CD4-positive, CD25-positive, alpha-beta regulatory T cell (primary cell): ENCODE measurements at regions not wholly inside any gene's neighbourhood (a gene's known extent, or its start where the extent isn't known, plus 50 kb on each side); places are given as distances from the start of the nearest gene placed in this dataset.

Experiments used
- ATAC-seq, 2 donors: fragments of 150-1000 bp; cut with Tn5 transposase; one replicate each; pipeline ENCODE4 v1.10.0; 2021; ENCODE audit warnings: low read depth in 2 of 2, moderate number of reproducible peaks in 2 of 2, moderate library complexity in 1 of 2
- DNase-seq, 3 donors: peaks; one replicate each; pipeline versions ENCODE4 v3.0.0 to v3.0.0-alpha.2; 2012 to 2022; ENCODE audit warnings: mixed read lengths in 1 of 3
- H3K27ac ChIP-seq: one replicate; pipeline ENCODE4 v1.7.0; 2013; ENCODE audit warnings: mild to moderate bottlenecking, low read length; ENCODE audit not compliant: insufficient read depth, poor library complexity, severe bottlenecking
- H3K27me3 ChIP-seq: one replicate; pipeline ENCODE4 v1.7.0; 2013; ENCODE audit warnings: low read length; ENCODE audit not compliant: control insufficient read depth, insufficient read depth
- H3K36me3 ChIP-seq: one replicate; pipeline ENCODE4 v1.7.0; 2013; ENCODE audit warnings: mild to moderate bottlenecking, low read length, moderate library complexity; ENCODE audit not compliant: control insufficient read depth, insufficient read depth
- H3K4me1 ChIP-seq: 2 replicates; pipeline ENCODE4 v1.7.0; 2013; ENCODE audit warnings: mild to moderate bottlenecking, low read length; ENCODE audit not compliant: insufficient read depth, control insufficient read depth, poor library complexity, severe bottlenecking
- H3K4me3 ChIP-seq: one replicate; pipeline ENCODE4 v1.7.0; 2013; ENCODE audit warnings: low read depth, mild to moderate bottlenecking, low read length, moderate library complexity
- H3K9me3 ChIP-seq, 2 experiments: 1 replicate in 1 of 2; 2 replicates in 1 of 2; pipeline ENCODE4 v1.7.0; 2013; ENCODE audit warnings: low read length in 2 of 2, mild to moderate bottlenecking in 1 of 2, moderate library complexity in 1 of 2; ENCODE audit not compliant: control insufficient read depth in 2 of 2
- H3K27ac Mint-ChIP-seq, 3 donors: one replicate each; pipeline ENCODE4 v1.8.0; 2020 to 2022; ENCODE audit warnings: mild to moderate bottlenecking in 3 of 3, mixed read lengths in 3 of 3, moderate library complexity in 2 of 3
- H3K27me3 Mint-ChIP-seq: one replicate; pipeline ENCODE4 v1.8.0; 2022; ENCODE audit warnings: mild to moderate bottlenecking, mixed read lengths
- H3K36me3 Mint-ChIP-seq: one replicate; pipeline ENCODE4 v1.8.0; 2020; ENCODE audit warnings: mixed read lengths
- H3K4me1 Mint-ChIP-seq, 4 donors: one replicate each; pipeline ENCODE4 v1.8.0; 2020 to 2022; ENCODE audit warnings: mixed read lengths in 4 of 4, mild to moderate bottlenecking in 1 of 4
- H3K4me3 Mint-ChIP-seq, 4 donors: one replicate each; pipeline ENCODE4 v1.8.0; 2020 to 2022; ENCODE audit warnings: mild to moderate bottlenecking in 4 of 4, mixed read lengths in 4 of 4, moderate library complexity in 3 of 4
- H3K9me3 Mint-ChIP-seq, 7 donors: one replicate each; pipeline ENCODE4 v1.8.0; 2020 to 2022; ENCODE audit warnings: mixed read lengths in 7 of 7, mild to moderate bottlenecking in 3 of 7, moderate library complexity in 2 of 7

DNA sequence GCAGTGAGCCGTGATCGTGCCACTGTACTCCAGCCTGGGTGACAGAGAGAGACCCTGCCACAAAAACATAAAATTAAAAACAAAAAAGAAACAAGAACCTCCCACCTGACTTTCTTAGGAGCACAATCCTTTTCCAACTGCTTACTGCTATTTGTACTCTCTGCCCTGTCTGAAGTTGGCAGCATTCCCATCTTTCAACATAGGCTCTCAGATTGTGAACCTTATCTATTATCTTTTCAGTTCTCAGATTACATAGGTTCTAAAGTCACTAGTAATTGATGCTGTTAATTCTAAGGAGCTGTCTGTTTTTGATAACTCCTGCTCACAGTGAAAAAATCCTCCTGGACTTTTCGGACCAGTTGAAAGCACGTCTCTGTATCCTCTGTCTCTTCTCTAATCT is 812.2 kb upstream of the CT83 start:
- no peak for ATAC-seq
- H3K9me3 Mint-ChIP-seq, result peaks cover 0 to 6% (median 2%) of the 10 kb centered on the region in 7 donors
- H3K4me3 Mint-ChIP-seq, result no peak overlapping the region
- DNase-seq, result no peak
- H3K27ac Mint-ChIP-seq, result no peak overlapping the region
- no peaks in the 10 kb centered on the region for H3K27me3 Mint-ChIP-seq
- no peaks in the 10 kb centered on the region for H3K4me1 Mint-ChIP-seq
- Histone ChIP-seq H3K36me3 (no peaks in the 10 kb centered on the region), H3K4me1 (no peaks in the 10 kb centered on the region), H3K27ac (no peak overlapping the region), H3K4me3 (no peak overlapping the region), H3K9me3 (no peaks in the 10 kb centered on the region), H3K27me3 (no peaks in the 10 kb centered on the region)
- H3K36me3 Mint-ChIP-seq, result no peaks in the 10 kb centered on the region
